WTC11 (cell line): ENCODE measurements at regions not wholly inside any gene's neighbourhood (a gene's known extent, or its start where the extent isn't known, plus 50 kb on each side); places are given as distances from the start of the nearest gene placed in this dataset.
A peak's percentile ranks its signal among the peaks of the same experiment; 100 is the strongest.
"Not testable (repeated sequence)": the region's sequence is repeated elsewhere in the genome, so short reads cannot be mapped to it uniquely, and the experiment has no call there.

Experiments used
- ATAC-seq: fragments of 200-7000 bp; cut with Tn5 transposase; 2 replicates; pipeline ENCODE4 v1.10.0; 2021; ENCODE audit warnings: mild to moderate bottlenecking, moderate library complexity
- CTCF ChIA-PET: fragments of 300-600 bp; sonication (Branson Sonifier 250); formaldehyde crosslinking; loops from one replicate; lab custom pipeline; 2021; ENCODE audit warnings: antibody characterized with exemption; lab: Charles Lee
- POLR2A ChIA-PET: fragments of 350-600 bp; sonication (Branson Sonifier 250); formaldehyde crosslinking; loops from one replicate; lab custom pipeline; 2021; ENCODE audit warnings: antibody characterized with exemption; lab: Charles Lee
- DNase-seq: peaks from one replicate; pipeline ENCODE4 v3.0.0; 2021; ENCODE audit warnings: low spot score
- H3K27ac Mint-ChIP-seq: 2 replicates; pipeline ENCODE4 v1.8.0; 2021; ENCODE audit warnings: mixed read lengths
- H3K27me3 Mint-ChIP-seq: 2 replicates; pipeline ENCODE4 v1.8.0; 2021; ENCODE audit warnings: low read depth, mild to moderate bottlenecking, moderate library complexity, mixed read lengths
- H3K36me3 Mint-ChIP-seq: 2 replicates; pipeline ENCODE4 v1.8.0; 2021; ENCODE audit warnings: mixed read lengths
- H3K4me1 Mint-ChIP-seq: 2 replicates; pipeline ENCODE4 v1.8.0; 2022; ENCODE audit warnings: mixed read lengths
- H3K4me3 Mint-ChIP-seq: 2 replicates; pipeline ENCODE4 v1.8.0; 2021; ENCODE audit warnings: mild to moderate bottlenecking, moderate library complexity, mixed read lengths
- H3K9me3 Mint-ChIP-seq: 2 replicates; pipeline ENCODE4 v1.8.0; 2021; ENCODE audit warnings: mixed read lengths
- ESRRA ChIP-seq: sonication (generic); formaldehyde crosslinking; IDR thresholded peaks from 2 replicates; pipeline ENCODE4 v1.8.1; 2022; ENCODE audit warnings: mild to moderate bottlenecking, missing genetic modification reagents, borderline replicate concordance
- FOXP1 ChIP-seq: sonication (generic); formaldehyde crosslinking; IDR thresholded peaks from 2 replicates; pipeline ENCODE4 v1.8.0; 2022; ENCODE audit warnings: missing genetic modification reagents, mild to moderate bottlenecking, moderate library complexity, borderline replicate concordance
- GTF2I ChIP-seq: fragments of 250-450 bp; sonication (Bioruptor Pico); conservative IDR thresholded peaks from 2 replicates; pipeline ENCODE4 v1.4.0; 2021; ENCODE audit warnings: mild to moderate bottlenecking
- HMGA2 ChIP-seq: fragments of 250-450 bp; sonication (Bioruptor Pico); IDR thresholded peaks from 2 replicates; pipeline ENCODE4 v1.4.0; 2021; ENCODE audit warnings: mild to moderate bottlenecking, moderate library complexity
- OVOL2 ChIP-seq: fragments of 250-450 bp; sonication (Bioruptor Pico); IDR thresholded peaks from 2 replicates; pipeline ENCODE4 v1.9.0; 2021; ENCODE audit warnings: mild to moderate bottlenecking, borderline replicate concordance
- SMAD4 ChIP-seq: sonication (generic); formaldehyde crosslinking; IDR thresholded peaks from 2 replicates; pipeline ENCODE4 v1.8.0; 2022; ENCODE audit warnings: mild to moderate bottlenecking, missing genetic modification reagents
- TCF7 ChIP-seq: sonication (generic); formaldehyde crosslinking; IDR thresholded peaks from 2 replicates; pipeline ENCODE4 v1.8.0; 2022; ENCODE audit warnings: mild to moderate bottlenecking, low read depth, missing genetic modification reagents, moderate library complexity
- TEAD1 ChIP-seq: sonication (generic); formaldehyde crosslinking; IDR thresholded peaks from 2 replicates; pipeline ENCODE4 v1.8.0; 2022; ENCODE audit warnings: mild to moderate bottlenecking, missing genetic modification reagents
- ZNF423 ChIP-seq: fragments of 250-450 bp; sonication (Bioruptor Pico); IDR thresholded peaks from 2 replicates; pipeline ENCODE4 v2.1.2; 2022; ENCODE audit warnings: mild to moderate bottlenecking, moderate library complexity
- TF ChIP-seq, protein P1 (sequence below): fragments of 250-450 bp; sonication (Bioruptor Pico); conservative IDR thresholded peaks from 2 replicates; pipeline ENCODE4 v1.9.0; 2021; ENCODE audit warnings: mild to moderate bottlenecking
- TF ChIP-seq, protein P2 (sequence below): sonication (generic); formaldehyde crosslinking; IDR thresholded peaks from 2 replicates; pipeline ENCODE4 v1.8.0; 2023; ENCODE audit warnings: missing genetic modification reagents, mild to moderate bottlenecking, borderline replicate concordance
- TF ChIP-seq, protein P3 (sequence below): sonication (generic); formaldehyde crosslinking; IDR thresholded peaks from 2 replicates; pipeline ENCODE4 v1.8.1; 2023; ENCODE audit warnings: mild to moderate bottlenecking, missing genetic modification reagents, borderline replicate concordance
- TF ChIP-seq, protein P4 (sequence below): fragments of 250-450 bp; sonication (Bioruptor Pico); IDR thresholded peaks from 2 replicates; pipeline ENCODE4 v2.1.2; 2022; ENCODE audit warnings: mild to moderate bottlenecking, moderate library complexity
- TF ChIP-seq, protein P5 (sequence below): fragments of 250-450 bp; sonication (Bioruptor Pico); IDR thresholded peaks from 2 replicates; pipeline ENCODE4 v1.9.0; 2021; ENCODE audit warnings: mild to moderate bottlenecking, borderline replicate concordance

DNA sequence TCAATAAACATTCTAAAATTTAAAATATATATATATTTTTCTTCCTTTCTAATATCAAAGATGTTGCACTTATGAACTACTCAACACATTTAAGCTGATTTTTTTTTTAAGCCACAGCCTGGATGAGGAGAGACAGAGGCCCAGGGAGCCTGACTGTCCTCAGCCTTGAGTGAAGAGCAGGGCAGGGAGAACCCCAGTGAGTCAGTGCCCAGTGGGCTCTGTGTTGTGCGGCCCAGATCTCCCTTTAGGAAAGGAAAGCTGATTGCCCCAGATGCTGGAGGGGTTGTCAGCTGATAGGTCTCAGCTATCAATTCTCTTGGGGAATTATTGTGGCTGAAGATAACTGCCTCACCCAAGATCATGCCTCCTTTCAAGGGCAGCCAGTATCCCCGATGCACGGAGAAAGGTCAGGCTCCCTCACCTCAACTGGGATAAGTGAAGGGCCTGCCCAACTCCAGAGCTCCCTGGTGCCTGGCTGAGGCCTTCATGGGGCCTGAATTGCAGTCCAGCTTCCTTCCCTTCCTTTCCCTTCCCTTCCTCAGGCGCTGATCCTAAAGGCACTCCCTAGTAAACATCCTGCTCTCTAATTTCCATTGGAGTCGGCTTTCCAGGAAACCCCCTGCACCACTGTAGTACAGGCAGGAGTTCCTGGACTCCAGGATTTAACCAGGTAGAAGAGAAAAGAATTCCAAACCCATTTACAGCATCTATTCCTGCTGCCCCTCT lies 106.9 kb upstream of the ATL2 start:
- H3K4me3 Mint-ChIP-seq, result no peak overlapping the region
- ChIA-PET POLR2A (no interaction called here), CTCF (interaction anchor here (0.8 to 1.2 kb wide), 3 partner anchors 9 to 24 kb away, joined by 3 to 7 read pairs (median 5); no protein-coding TSS in a partner anchor)
- TF ChIP-seq OVOL2, result no peak
- TF ChIP-seq GTF2I, result no peak
- TF ChIP-seq TEAD1 (CRISPR knock-in tag), result no peak
- no peak for TF ChIP-seq TCF7 (CRISPR knock-in tag)
- TF ChIP-seq SMAD4 (CRISPR knock-in tag), result no peak
- no peak for TF ChIP-seq ESRRA (CRISPR knock-in tag)
- TF ChIP-seq, protein P1, sequence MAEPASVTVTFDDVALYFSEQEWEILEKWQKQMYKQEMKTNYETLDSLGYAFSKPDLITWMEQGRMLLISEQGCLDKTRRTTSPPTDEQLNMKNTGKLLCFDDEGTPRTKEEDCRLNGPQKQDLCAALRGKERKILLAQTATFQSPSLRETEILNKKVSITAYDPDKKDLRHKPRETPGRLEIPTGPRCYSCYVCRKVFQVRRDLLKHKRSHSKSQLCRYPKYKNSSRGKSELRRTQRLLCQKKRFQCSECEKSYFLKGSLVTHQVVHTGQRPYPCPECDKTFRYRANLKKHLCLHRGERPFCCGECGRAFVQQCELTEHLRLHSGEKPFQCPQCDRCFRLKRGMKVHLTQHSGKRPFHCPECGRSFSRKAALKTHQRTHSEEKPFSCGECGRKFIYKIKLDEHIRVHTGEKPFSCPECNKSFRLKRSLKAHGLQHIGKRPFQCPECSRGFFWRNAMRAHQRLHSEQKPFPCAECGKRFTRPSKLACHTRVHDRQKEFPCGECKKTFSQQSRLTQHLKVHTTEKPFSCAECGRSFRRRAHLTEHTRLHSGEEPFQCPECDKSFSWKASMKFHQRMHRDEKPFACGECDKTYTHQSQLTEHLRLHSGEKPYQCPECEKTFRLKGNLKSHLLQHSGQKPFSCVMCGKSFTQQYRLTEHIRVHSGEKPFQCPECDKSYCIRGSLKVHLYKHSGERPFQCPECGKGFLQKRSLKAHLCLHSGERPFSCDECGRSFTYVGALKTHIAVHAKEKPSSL (CRISPR knock-in tag), result no peak
- H3K27me3 Mint-ChIP-seq, result no peaks in the 10 kb centered on the region; the same call in 1 of the 2 replicates
- ATAC-seq, result peak; percentile 49
- no peak overlapping the region for H3K27ac Mint-ChIP-seq
- H3K36me3 Mint-ChIP-seq, result peaks cover 16% of the 10 kb centered on the region
- DNase-seq, result no peak
- peaks cover 16% of the 10 kb centered on the region for H3K4me1 Mint-ChIP-seq
- H3K9me3 Mint-ChIP-seq, result peaks cover 19% of the 10 kb centered on the region

DNA sequence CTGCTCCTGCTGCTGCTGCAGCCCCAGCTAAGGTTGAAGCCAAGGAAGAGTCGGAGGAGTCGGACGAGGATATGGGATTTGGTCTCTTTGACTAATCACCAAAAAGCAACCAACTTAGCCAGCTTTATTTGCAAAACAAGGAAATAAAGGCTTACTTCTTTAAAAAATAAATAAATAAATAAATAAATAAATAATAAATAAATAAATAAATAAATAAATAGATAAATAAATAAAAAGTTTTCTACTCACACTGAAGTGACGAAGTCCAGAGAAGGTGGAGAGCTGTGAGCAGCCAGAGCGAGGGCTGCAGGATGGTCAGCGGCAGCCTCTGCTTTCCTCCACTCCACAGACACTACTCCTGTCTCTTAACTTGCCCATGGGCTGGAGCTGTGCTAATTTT lies 105.6 kb upstream of the ATL2 start:
- H3K36me3 Mint-ChIP-seq, result peaks cover 16% of the 10 kb centered on the region
- peak; percentile 50; the same call in 1 of the 2 replicates for TF ChIP-seq HMGA2 (CRISPR knock-in tag)
- DNase-seq, H3K27ac Mint-ChIP-seq, ATAC-seq, H3K4me3 Mint-ChIP-seq, CTCF ChIA-PET, H3K27me3 Mint-ChIP-seq, POLR2A ChIA-PET: not testable (repeated sequence)
- H3K9me3 Mint-ChIP-seq, result peaks cover 19% of the 10 kb centered on the region
- H3K4me1 Mint-ChIP-seq, result peaks cover 17% of the 10 kb centered on the region

DNA sequence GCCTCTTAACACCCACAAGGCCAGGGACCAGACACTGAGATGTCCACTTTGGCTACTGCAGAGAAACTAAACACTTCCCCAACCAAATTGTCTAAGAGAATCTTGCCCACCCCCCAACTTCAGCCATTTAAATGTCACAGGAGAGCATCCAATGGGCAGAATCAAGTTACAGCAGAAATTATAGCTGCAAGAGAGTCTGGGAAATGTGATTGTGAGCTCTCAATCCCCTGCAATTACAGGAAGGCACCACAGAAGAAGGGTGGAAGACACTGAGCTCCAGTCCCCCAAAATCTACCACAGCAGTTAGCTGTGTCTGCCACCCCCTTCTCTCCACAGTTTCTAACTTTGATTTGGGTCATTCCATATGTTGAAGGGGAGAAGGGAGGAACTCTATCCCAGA lies 103.5 kb upstream of the ATL2 start:
- DNase-seq (no peak), ATAC-seq (no peak)
- Mint-ChIP-seq H3K36me3 (peaks cover 16% of the 10 kb centered on the region), H3K4me3 (no peak overlapping the region), H3K27ac (no peak overlapping the region), H3K27me3 (no peaks in the 10 kb centered on the region; the same call in 1 of the 2 replicates), H3K4me1 (peaks cover 15% of the 10 kb centered on the region), H3K9me3 (peaks cover 19% of the 10 kb centered on the region)
- ChIA-PET POLR2A (no interaction called here), CTCF (interaction anchor here (1.0 to 1.2 kb wide), 2 partner anchors 13 to 27 kb away, joined by 3 read pairs; no protein-coding TSS in a partner anchor)
- TF ChIP-seq ZNF423 (CRISPR knock-in tag), result no peak
- TF ChIP-seq FOXP1 (CRISPR knock-in tag), result no peak
- TF ChIP-seq, protein P2, sequence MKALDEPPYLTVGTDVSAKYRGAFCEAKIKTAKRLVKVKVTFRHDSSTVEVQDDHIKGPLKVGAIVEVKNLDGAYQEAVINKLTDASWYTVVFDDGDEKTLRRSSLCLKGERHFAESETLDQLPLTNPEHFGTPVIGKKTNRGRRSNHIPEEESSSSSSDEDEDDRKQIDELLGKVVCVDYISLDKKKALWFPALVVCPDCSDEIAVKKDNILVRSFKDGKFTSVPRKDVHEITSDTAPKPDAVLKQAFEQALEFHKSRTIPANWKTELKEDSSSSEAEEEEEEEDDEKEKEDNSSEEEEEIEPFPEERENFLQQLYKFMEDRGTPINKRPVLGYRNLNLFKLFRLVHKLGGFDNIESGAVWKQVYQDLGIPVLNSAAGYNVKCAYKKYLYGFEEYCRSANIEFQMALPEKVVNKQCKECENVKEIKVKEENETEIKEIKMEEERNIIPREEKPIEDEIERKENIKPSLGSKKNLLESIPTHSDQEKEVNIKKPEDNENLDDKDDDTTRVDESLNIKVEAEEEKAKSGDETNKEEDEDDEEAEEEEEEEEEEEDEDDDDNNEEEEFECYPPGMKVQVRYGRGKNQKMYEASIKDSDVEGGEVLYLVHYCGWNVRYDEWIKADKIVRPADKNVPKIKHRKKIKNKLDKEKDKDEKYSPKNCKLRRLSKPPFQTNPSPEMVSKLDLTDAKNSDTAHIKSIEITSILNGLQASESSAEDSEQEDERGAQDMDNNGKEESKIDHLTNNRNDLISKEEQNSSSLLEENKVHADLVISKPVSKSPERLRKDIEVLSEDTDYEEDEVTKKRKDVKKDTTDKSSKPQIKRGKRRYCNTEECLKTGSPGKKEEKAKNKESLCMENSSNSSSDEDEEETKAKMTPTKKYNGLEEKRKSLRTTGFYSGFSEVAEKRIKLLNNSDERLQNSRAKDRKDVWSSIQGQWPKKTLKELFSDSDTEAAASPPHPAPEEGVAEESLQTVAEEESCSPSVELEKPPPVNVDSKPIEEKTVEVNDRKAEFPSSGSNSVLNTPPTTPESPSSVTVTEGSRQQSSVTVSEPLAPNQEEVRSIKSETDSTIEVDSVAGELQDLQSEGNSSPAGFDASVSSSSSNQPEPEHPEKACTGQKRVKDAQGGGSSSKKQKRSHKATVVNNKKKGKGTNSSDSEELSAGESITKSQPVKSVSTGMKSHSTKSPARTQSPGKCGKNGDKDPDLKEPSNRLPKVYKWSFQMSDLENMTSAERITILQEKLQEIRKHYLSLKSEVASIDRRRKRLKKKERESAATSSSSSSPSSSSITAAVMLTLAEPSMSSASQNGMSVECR, result no peak
- TF ChIP-seq, protein P3, sequence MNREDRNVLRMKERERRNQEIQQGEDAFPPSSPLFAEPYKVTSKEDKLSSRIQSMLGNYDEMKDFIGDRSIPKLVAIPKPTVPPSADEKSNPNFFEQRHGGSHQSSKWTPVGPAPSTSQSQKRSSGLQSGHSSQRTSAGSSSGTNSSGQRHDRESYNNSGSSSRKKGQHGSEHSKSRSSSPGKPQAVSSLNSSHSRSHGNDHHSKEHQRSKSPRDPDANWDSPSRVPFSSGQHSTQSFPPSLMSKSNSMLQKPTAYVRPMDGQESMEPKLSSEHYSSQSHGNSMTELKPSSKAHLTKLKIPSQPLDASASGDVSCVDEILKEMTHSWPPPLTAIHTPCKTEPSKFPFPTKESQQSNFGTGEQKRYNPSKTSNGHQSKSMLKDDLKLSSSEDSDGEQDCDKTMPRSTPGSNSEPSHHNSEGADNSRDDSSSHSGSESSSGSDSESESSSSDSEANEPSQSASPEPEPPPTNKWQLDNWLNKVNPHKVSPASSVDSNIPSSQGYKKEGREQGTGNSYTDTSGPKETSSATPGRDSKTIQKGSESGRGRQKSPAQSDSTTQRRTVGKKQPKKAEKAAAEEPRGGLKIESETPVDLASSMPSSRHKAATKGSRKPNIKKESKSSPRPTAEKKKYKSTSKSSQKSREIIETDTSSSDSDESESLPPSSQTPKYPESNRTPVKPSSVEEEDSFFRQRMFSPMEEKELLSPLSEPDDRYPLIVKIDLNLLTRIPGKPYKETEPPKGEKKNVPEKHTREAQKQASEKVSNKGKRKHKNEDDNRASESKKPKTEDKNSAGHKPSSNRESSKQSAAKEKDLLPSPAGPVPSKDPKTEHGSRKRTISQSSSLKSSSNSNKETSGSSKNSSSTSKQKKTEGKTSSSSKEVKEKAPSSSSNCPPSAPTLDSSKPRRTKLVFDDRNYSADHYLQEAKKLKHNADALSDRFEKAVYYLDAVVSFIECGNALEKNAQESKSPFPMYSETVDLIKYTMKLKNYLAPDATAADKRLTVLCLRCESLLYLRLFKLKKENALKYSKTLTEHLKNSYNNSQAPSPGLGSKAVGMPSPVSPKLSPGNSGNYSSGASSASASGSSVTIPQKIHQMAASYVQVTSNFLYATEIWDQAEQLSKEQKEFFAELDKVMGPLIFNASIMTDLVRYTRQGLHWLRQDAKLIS (CRISPR knock-in tag), result no peak
- TF ChIP-seq, protein P4, sequence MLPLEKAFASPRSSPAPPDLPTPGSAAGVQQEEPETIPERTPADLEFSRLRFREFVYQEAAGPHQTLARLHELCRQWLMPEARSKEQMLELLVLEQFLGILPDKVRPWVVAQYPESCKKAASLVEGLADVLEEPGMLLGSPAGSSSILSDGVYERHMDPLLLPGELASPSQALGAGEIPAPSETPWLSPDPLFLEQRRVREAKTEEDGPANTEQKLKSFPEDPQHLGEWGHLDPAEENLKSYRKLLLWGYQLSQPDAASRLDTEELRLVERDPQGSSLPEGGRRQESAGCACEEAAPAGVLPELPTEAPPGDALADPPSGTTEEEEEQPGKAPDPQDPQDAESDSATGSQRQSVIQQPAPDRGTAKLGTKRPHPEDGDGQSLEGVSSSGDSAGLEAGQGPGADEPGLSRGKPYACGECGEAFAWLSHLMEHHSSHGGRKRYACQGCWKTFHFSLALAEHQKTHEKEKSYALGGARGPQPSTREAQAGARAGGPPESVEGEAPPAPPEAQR, result no peak
- TF ChIP-seq, protein P5, sequence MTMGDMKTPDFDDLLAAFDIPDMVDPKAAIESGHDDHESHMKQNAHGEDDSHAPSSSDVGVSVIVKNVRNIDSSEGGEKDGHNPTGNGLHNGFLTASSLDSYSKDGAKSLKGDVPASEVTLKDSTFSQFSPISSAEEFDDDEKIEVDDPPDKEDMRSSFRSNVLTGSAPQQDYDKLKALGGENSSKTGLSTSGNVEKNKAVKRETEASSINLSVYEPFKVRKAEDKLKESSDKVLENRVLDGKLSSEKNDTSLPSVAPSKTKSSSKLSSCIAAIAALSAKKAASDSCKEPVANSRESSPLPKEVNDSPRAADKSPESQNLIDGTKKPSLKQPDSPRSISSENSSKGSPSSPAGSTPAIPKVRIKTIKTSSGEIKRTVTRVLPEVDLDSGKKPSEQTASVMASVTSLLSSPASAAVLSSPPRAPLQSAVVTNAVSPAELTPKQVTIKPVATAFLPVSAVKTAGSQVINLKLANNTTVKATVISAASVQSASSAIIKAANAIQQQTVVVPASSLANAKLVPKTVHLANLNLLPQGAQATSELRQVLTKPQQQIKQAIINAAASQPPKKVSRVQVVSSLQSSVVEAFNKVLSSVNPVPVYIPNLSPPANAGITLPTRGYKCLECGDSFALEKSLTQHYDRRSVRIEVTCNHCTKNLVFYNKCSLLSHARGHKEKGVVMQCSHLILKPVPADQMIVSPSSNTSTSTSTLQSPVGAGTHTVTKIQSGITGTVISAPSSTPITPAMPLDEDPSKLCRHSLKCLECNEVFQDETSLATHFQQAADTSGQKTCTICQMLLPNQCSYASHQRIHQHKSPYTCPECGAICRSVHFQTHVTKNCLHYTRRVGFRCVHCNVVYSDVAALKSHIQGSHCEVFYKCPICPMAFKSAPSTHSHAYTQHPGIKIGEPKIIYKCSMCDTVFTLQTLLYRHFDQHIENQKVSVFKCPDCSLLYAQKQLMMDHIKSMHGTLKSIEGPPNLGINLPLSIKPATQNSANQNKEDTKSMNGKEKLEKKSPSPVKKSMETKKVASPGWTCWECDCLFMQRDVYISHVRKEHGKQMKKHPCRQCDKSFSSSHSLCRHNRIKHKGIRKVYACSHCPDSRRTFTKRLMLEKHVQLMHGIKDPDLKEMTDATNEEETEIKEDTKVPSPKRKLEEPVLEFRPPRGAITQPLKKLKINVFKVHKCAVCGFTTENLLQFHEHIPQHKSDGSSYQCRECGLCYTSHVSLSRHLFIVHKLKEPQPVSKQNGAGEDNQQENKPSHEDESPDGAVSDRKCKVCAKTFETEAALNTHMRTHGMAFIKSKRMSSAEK, result no peak
